T-helper 2 cell treated with Interferon-gamma antibody and Interleukin-4, amounts not matched to agents 100 ng/mL and 5 ng/mL, for 36 hours (primary cell): ENCODE measurements at regions not wholly inside any gene's neighbourhood (a gene's known extent, or its start where the extent isn't known, plus 50 kb on each side); places are given as distances from the start of the nearest gene placed in this dataset.
"Not testable (repeated sequence)": the region's sequence is repeated elsewhere in the genome, so short reads cannot be mapped to it uniquely, and the experiment has no call there.

Source experiments
- intact Hi-C: fragments of 100-400 bp; cut with micrococcal nuclease; formaldehyde crosslinking; loops from one replicate; pipeline ENCODE4 v1.15.1; 2023

DNA sequence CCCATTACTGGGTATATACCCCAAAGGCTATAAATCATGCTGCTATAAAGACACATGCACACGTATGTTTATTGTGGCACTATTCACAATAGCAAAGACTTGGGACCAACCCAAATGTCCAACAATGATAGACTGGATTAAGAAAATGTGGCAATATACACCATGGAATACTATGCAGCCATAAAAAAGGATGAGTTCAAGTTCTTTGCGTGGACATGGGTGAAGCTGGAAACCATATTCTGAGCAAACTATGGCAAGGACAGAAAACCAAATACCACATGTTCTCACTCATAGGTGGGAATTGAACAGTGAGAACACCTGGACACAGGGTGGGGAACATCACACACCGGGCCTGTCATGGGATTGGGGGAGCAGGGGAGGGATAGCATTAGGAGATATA lies 54.4 kb upstream of the MUCL1 start:
- intact Hi-C loops, result not testable (repeated sequence)

- intact Hi-C loops, result no loop called here
Measured at GRCh38 chr12:54798651-54799050, 55.7 kb upstream of the MUCL1 start.

DNA sequence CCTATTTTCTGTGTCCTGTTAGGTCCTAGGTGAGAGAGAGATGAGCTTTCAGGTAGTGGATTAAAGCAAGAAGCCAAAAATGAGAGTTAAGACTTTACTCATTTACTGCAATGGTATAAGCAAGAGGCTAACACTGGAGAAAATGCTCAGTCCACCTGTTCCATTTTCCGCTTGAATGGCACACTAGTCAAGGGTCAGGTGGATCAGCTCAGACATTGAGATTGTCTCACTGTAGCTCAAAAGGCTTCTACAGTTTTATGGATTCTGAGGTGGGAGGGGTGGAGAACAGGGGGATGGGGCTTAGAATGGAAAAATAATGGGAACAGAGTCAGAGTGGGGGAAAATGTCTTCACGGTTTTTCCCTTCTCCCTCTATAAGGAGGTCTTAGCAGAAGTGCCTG lies 57.3 kb upstream of the MUCL1 start:
- intact Hi-C loops, result no loop called here

DNA sequence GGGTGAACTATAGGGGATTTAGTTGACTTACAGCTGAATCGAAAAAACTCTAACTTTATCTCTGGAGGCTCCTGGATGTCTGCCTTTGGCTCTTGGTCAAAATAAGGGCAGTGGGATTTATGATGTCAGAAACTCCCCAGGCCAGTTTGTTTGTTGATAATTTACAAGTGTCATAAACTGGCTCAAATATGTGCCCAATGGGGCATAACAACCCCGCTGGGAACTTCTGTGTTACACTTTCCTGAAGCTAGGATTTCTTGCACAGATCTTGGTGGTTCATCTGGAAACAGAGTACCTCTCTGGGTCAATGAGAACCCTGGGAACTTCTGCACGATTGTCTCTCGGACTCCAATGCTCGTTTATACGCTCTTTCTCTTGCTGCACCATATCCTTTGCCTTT lies 58.7 kb upstream of the MUCL1 start:
- intact Hi-C loops, result no loop called here

DNA sequence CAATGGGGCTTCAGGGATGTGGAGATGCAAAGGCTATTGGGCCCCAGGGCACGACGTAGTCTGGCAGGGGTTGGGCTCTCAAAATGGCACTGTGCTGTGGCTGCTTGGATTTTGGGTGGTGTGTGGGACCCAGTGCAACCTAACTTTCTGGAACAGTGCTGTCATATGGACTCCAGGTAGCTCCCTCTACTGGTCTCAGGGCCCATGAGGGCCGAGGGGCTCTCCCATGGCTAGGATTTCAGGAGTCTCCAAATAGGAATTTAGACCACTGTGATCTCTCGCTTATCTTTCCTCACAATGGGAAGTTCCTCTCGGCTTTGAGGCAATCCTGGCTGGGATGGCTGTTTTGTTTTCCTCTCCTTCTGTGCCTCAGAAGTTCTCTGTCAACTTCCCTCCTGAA lies 68.2 kb upstream of the MUCL1 start:
- intact Hi-C loops, result no loop called here

DNA sequence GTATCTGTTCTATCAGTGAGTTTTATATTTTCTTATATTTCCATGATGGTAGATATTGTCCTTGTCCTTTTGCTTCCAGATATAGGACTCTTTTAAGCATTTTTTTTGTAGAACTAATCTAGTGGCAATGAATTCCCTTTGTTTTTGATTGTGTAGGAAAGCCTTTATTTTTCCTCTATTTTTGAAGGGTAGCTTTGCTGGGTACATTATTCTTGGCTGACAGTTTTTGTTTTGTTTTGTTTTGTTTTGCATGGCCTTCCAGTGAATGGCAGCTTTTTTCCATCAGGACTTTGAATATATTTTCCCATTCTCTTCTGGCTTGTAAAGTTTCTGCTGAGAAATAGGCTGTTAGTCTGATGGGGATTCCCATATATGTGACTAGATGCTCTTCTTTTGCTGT lies 70.2 kb upstream of the MUCL1 start:
- intact Hi-C loops, result no loop called here

DNA sequence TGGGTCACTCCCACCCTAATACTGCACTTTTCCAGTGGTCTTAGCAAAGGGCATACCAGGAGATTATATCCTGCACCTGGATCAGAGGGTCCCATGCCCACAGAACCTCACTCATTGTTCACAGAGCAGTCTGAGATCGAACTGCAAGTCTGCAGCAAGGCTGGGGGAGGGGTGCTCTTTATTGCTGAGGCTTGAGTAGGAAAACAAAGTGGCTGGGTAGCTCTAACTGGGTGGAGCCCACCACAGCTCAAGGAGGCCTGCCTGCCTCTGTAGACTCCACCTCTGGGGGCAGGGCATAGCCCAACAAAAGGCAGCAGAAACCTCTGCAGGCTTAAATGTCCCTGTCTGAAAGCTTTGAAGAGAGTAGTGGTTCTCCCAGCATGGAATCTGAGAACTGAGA lies 77.3 kb upstream of the MUCL1 start:
- intact Hi-C loops, result not testable (repeated sequence)

GRCh38 chr12:54773593-54773992 lies 80.7 kb upstream of the MUCL1 start:
- intact Hi-C loops, result no loop called here

DNA sequence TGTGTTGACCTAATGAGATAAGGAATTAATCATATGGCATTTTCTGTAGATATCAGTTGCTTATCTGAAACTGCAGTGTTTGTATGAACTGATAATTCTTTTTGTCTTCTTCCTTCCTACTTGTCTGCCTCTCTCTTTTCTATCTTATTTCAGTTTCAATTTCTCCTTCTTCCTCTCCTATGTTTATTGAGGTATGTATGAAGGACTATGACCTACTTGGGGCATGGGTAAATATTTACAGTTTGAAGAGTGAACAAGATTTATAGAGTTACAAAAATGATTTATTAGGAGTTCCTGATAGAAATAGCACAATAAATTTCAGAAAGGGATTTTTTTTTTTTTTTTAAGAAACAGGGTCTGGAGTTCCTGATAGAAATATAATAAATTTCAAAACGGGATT lies 88.7 kb upstream of the MUCL1 start:
- intact Hi-C loops, result no loop called here

DNA sequence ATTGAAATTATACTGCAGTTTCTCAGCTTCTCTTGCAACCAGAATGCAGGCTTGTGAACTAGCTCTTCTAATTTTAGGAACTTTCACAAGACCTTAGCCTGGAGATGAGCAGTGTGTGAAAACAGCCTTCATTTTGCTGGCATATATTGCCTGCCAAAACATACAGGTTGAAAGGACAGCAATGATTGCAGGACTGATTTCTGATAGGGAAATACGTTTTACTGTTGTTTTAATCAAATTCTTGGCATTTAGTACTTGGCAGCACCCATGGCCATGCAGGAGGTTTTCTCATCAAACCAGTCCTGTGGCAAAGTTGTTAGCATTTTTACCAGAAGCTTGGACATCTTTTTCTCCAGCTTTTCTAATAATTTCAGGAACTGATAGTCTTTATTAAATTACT lies 91.9 kb upstream of the MUCL1 start:
- intact Hi-C loops, result no loop called here

DNA sequence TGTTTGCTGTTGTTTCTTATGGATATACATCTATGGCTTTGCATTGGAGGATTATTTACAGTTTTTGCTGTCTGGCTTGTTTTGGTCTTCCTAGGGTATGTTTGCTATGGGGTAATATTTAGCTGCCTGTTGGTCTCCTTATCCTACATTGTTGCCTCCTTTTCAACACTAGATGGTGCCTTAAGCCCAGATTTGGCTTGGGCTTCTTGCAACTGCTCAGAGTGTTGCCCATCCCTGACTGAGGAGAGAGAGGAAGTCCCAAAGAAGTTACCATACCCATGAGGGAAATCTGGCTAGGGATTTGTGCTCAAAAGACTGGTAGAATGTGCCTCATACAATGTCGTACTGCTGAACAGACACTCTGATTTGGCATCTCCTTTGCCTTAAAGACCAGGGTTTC lies 94.6 kb upstream of the MUCL1 start:
- intact Hi-C loops, result no loop called here

- intact Hi-C loops, result no loop called here
Measured at GRCh38 chr12:54751493-54751892, 102.8 kb upstream of the MUCL1 start.

GRCh38 chr12:54749191-54749818 lies 101.1 kb upstream of the DCD start:
- intact Hi-C loops, result loop anchor here (1.0 to 2.0 kb wide), 5 partner anchors 105 to 393 kb away; partner anchors contain the start of gene MUCL1

- intact Hi-C loops, result no loop called here
Measured at GRCh38 chr12:54744590-54744989, 96.4 kb upstream of the DCD start.

GRCh38 chr12:54740882-54741281 lies 92.7 kb upstream of the DCD start:
- intact Hi-C loops, result no loop called here

- intact Hi-C loops, result no loop called here
Measured at GRCh38 chr12:54736549-54736948, 88.4 kb upstream of the DCD start.

GRCh38 chr12:54734196-54734950 lies 86.2 kb upstream of the DCD start:
- intact Hi-C loops, result no loop called here

DNA sequence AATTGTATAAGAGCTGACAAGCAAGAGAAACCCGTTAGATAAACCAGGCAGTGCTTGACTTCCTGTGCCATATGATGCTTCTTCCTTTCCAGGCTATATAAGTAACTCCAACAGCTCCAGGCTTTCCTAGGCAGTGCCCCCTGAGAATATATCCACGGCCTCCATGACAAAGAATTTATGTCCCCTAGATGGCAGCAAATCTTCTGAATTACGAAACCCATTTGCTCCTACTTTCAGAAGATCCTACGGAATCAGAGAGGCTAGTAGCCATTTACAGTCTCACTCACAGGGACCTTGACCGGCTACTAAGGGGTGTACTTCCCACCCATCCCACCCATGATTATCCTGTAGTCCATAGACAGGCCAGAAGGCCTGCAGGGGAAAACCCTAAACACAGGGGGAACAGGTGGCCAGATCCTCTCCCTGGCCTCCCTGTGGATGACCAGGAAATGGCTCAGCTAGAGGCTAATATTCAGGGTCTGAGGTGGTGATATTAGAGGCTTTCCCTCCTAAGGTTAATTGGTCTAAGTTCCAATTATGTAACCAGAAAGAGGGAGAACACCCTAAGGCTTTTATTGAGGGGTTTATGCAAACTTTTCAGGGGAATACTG lies 77.2 kb upstream of the DCD start:
- intact Hi-C loops, result no loop called here

DNA sequence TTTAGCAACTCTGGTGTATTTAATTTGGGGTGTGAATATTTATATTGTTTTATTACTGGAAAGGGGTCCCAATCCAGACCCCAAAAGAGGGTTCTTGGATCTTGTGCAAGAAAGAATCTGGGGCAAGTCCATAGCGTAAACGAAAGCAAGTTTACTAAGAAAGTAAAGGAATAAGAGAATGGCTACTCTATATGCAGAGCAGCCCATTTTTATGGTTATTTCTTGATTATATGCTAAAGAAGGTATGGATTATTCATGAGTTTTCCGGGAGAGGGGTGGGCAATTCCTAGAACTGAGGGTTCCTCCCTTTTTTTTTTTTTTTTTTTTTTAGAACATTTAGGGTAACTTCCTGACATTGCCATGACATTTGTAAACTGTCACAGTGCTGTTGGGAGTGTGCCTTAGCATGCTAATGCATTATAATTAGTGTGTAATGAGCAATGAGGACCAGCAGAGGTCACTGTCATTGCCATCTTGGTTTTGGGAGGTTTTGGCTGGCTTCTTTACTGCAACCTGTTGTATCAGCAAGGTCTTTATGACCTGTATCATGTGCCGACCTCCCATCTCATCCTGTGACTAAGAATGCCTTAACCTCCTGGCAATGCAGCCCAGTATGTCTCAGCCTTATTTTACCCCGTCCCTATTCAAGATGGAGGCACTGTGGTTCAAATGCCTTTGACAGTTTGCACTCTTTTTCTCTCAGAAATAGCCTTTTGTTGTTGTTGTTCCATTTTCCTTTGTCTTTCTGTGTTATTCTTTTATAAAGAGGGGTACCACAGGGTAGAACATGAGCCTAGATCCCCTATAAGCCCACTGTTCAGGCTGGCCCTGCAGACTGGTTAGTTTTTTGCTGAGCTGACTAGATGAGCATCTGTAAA lies 75.5 kb upstream of the DCD start:
- intact Hi-C loops, result loop anchor here (1.0 kb wide), 1 partner anchor 350 kb away; no protein-coding TSS in a partner anchor

DNA sequence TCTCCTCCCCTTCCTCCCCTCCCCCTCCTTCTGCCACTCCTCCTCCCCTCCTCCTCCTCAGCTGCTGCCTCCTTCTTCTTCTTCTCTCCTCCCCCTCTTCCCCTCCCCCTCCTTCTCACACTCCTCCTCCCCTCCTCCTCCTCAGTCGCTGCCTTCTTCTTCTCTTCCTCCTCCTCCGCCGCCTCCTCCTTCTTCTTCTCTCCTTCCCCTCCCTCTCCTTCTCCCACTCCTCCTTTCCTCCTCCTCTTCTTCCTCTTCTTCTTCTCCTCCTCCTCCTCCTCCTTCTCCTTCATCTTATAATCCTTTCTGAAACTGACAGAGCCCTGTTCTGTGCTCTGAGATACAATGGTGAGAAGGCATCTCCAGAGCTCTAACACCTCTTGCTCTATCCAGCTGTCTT lies 73.1 kb upstream of the DCD start:
- intact Hi-C loops, result no loop called here

GRCh38 chr12:54719691-54720090 lies 71.5 kb upstream of the DCD start:
- intact Hi-C loops, result no loop called here

DNA sequence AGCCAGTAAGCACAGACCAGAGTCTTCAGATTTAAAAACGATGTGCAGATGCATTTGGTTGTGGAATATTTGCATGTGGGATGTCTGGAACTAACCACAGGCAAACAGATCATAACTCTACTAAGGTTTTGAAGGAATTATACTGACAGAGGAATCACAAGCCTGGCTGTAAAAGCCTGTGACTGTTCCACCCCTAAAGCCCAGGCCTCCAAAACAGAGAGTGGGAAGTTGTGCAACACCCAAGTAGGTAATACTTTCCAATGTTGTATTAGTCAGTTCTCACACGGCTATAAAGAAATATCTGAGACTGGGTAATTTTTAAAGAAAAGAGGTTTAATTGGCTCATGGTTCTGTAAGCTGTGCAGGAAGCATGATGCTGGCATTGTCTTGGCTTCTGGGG lies 68.1 kb upstream of the DCD start:
- intact Hi-C loops, result no loop called here
